ENCODE measurements at regions not wholly inside any gene's neighbourhood (a gene's known extent, or its start where the extent isn't known, plus 50 kb on each side); places are given as distances from the start of the nearest gene placed in this dataset.

GRCh38 chr1:170853867-170854266 lies 81.5 kb upstream of the MROH9 start:
- Histone ChIP-seq H3K4me1 (replicated peaks in 1 of 2; ENCODE audit: control insufficient read depth in 2 of 2, insufficient read depth in 2 of 2, low read length in 2 of 2) (no peaks in the 10 kb centered on the region), H3K79me2 (ENCODE audit: control insufficient read depth, insufficient read depth, low read length) (no peaks in the 10 kb centered on the region), H2AFZ (ENCODE audit: low read depth, low read length) (no peak overlapping the region), H3K9me1 (ENCODE audit: control insufficient read depth, insufficient read depth, low read length) (no peaks in the 10 kb centered on the region), H4K20me1 (replicated peaks; ENCODE audit: control insufficient read depth, insufficient read depth, low read length) (no peaks in the 10 kb centered on the region), H3K27ac (ENCODE audit: extremely low read depth, low read depth, low read length) (no peak overlapping the region), H3K9me3 (replicated peaks; ENCODE audit: control insufficient read depth, insufficient read depth, low read depth, low read length) (no peaks in the 10 kb centered on the region), H3K9ac (ENCODE audit: insufficient read depth in 1 of 2, low read depth in 2 of 2, low read length in 2 of 2) (no peak overlapping the region), H3K36me3 (ENCODE audit: control insufficient read depth, insufficient read depth, low read length) (no peaks in the 10 kb centered on the region), H3K27me3 (ENCODE audit: control insufficient read depth in 2 of 2, insufficient read depth in 2 of 2, low read length in 2 of 2) (no peaks in the 10 kb centered on the region), H3K4me3 (no peak overlapping the region), H3K4me2 (ENCODE audit: insufficient read depth, low read length) (no peak overlapping the region)
- intact Hi-C loops (cut with micrococcal nuclease) (no loop called here), in situ Hi-C loops (cut with MboI) (no loop called here)
- BruUV-seq (replicated peaks), result no TSS peak
- FAIRE-seq (no peak), ATAC-seq (no peak), DNase-seq (ENCODE audit: extremely low read depth in 1 of 4, low spot score in 3 of 4) (no peak)
- CTCF ChIA-PET (ENCODE audit: low intra/inter-chr PET ratio), result no interaction called here
- no peak for TF ChIP-seq TAF9B (IDR thresholded peaks at IDR 0.05; ENCODE audit: partially characterized antibody)
- no peak for TF ChIP-seq ZNF253 (CRISPR knock-in tag; conservative IDR thresholded peaks at IDR 0.05)
- no peak for TF ChIP-seq MGA (IDR thresholded peaks at IDR 0.05)
- no peak for TF ChIP-seq EP300 (IDR thresholded peaks at IDR 0.05; ENCODE audit: low read length)
- TF ChIP-seq MAFK (IDR thresholded peaks at IDR 0.05; ENCODE audit: low read length), result peak; percentile 37; the same call in 1 of the 2 replicates
- TF ChIP-seq RUNX1 (IDR thresholded peaks at IDR 0.05; ENCODE audit: low read depth), result no peak
- peak; percentile 62; the same call in 1 of the 2 replicates for TF ChIP-seq C11orf30 (IDR thresholded peaks at IDR 0.05; ENCODE audit: low read depth)
- TF ChIP-seq MAFF (IDR thresholded peaks at IDR 0.05; ENCODE audit: low read length), result peak; percentile 53; the same call in 1 of the 2 replicates
- peak; percentile 85 for TF ChIP-seq ZNF316 (IDR thresholded peaks at IDR 0.05)
- no peak for TF ChIP-seq RBM25 (IDR thresholded peaks at IDR 0.05; ENCODE audit: low read depth, low read length, severe bottlenecking)
- TF ChIP-seq MAFG (tag; conservative IDR thresholded peaks at IDR 0.05), result peak; percentile 57
- TF ChIP-seq PHTF2 (CRISPR knock-in tag; IDR thresholded peaks at IDR 0.05), result no peak
- TF ChIP-seq ZNF217 (CRISPR knock-in tag; IDR thresholded peaks at IDR 0.05), result no peak
- TF ChIP-seq STAT5A (IDR thresholded peaks at IDR 0.05; ENCODE audit: borderline replicate concordance, low read length), result no peak
- no peak for TF ChIP-seq NR4A1 (CRISPR knock-in tag; IDR thresholded peaks at IDR 0.05)
- no peak for TF ChIP-seq NR4A1 (tag; IDR thresholded peaks at IDR 0.05)
- TF ChIP-seq KLF1 (tag; IDR thresholded peaks at IDR 0.05), result no peak
- POLR2A ChIA-PET, result no interaction called here
